ENCODE measurements at regions not wholly inside any gene's neighbourhood (a gene's known extent, or its start where the extent isn't known, plus 50 kb on each side); places are given as distances from the start of the nearest gene placed in this dataset.
A peak's percentile ranks its signal among the peaks of the same experiment; 100 is the strongest.

DNA sequence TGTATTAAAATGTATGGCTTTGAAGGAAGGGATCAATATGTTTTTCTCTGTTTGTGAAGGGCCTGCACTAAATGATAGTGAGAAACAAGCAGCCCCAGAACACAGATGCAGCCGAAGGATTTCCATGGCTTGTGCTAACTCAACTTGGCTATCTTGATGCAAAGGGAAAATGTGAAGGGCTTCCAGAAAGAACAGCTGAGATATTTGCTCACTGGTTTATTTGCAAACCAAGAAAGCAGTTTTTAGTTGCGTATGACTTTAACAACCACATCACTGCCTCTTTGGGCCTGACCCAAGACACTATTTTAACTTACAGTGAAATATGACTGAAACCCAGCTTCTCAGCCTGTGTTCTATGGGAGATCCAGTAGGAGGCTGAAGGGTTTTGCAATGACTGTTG lies 369.9 kb downstream of the SETD4 start:
- TF ChIP-seq ZNF19 (tag by site-specific recombination; IDR thresholded peaks at IDR 0.05; ENCODE audit: low read depth) (no peak), ZNF114 (tag by site-specific recombination; IDR thresholded peaks at IDR 0.05) (no peak), ZNF571 (tag by site-specific recombination; IDR thresholded peaks at IDR 0.05) (no peak), ZFP69B (tag by site-specific recombination; IDR thresholded peaks at IDR 0.05) (no peak)
- TF ChIP-seq, protein P1, sequence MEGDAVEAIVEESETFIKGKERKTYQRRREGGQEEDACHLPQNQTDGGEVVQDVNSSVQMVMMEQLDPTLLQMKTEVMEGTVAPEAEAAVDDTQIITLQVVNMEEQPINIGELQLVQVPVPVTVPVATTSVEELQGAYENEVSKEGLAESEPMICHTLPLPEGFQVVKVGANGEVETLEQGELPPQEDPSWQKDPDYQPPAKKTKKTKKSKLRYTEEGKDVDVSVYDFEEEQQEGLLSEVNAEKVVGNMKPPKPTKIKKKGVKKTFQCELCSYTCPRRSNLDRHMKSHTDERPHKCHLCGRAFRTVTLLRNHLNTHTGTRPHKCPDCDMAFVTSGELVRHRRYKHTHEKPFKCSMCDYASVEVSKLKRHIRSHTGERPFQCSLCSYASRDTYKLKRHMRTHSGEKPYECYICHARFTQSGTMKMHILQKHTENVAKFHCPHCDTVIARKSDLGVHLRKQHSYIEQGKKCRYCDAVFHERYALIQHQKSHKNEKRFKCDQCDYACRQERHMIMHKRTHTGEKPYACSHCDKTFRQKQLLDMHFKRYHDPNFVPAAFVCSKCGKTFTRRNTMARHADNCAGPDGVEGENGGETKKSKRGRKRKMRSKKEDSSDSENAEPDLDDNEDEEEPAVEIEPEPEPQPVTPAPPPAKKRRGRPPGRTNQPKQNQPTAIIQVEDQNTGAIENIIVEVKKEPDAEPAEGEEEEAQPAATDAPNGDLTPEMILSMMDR (tag by site-specific recombination; IDR thresholded peaks at IDR 0.05), result no peak
- TF ChIP-seq, protein P2, sequence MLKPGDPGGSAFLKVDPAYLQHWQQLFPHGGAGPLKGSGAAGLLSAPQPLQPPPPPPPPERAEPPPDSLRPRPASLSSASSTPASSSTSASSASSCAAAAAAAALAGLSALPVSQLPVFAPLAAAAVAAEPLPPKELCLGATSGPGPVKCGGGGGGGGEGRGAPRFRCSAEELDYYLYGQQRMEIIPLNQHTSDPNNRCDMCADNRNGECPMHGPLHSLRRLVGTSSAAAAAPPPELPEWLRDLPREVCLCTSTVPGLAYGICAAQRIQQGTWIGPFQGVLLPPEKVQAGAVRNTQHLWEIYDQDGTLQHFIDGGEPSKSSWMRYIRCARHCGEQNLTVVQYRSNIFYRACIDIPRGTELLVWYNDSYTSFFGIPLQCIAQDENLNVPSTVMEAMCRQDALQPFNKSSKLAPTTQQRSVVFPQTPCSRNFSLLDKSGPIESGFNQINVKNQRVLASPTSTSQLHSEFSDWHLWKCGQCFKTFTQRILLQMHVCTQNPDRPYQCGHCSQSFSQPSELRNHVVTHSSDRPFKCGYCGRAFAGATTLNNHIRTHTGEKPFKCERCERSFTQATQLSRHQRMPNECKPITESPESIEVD (tag by site-specific recombination; IDR thresholded peaks at IDR 0.05), result no peak
- ChIA-PET POLR2A (no interaction called here), CTCF (no interaction called here)
- H3K4me1 ChIP-seq (ENCODE audit: control insufficient read depth, insufficient read depth, low read length), result no peaks in the 10 kb centered on the region
- H3K9me3 ChIP-seq (ENCODE audit: control insufficient read depth, insufficient read depth, low read depth, low read length), result no peaks in the 10 kb centered on the region
- no peak overlapping the region for H3K4me3 ChIP-seq (ENCODE audit: low read depth, low read length)
- H3K36me3 ChIP-seq (ENCODE audit: control insufficient read depth in 2 of 2, insufficient read depth in 1 of 2, low read length in 2 of 2), result no peaks in the 10 kb centered on the region
- H3K27ac ChIP-seq (ENCODE audit: extremely low read depth, low read depth, low read length), result no peak overlapping the region

DNA sequence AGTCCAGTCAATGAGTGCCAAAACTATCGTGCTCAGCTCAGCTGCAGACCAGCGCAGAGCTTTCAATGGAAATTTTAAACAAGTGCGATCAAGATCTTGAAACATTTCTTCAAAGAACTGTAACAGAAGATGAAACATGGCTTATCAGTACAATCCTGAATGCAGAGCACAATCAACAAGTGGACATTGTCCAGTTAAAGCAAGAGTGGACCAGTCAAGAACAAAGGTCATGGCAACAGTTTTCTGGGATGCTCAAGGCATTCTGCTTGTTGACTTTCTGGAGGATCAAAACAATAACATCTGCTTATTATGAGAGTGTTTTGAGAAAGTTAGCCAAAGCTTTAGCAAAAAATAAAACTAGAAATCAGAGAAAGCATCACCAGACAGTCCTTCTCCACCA lies 374.2 kb downstream of the SETD4 start:
- no peaks in the 10 kb centered on the region for H3K4me1 ChIP-seq (ENCODE audit: control insufficient read depth, insufficient read depth, low read length)
- H3K27ac ChIP-seq (ENCODE audit: extremely low read depth, low read depth, low read length), result no peak overlapping the region
- no peak overlapping the region for H3K4me3 ChIP-seq (ENCODE audit: low read depth, low read length)
- H3K36me3 ChIP-seq (ENCODE audit: control insufficient read depth in 2 of 2, insufficient read depth in 1 of 2, low read length in 2 of 2), result no peaks in the 10 kb centered on the region
- TF ChIP-seq SCRT2 (tag by site-specific recombination; IDR thresholded peaks at IDR 0.05) (peak; percentile 65; the same call in 1 of the 2 replicates), ZNF514 (tag by site-specific recombination; IDR thresholded peaks at IDR 0.05) (no peak)
- TF ChIP-seq, protein P3, sequence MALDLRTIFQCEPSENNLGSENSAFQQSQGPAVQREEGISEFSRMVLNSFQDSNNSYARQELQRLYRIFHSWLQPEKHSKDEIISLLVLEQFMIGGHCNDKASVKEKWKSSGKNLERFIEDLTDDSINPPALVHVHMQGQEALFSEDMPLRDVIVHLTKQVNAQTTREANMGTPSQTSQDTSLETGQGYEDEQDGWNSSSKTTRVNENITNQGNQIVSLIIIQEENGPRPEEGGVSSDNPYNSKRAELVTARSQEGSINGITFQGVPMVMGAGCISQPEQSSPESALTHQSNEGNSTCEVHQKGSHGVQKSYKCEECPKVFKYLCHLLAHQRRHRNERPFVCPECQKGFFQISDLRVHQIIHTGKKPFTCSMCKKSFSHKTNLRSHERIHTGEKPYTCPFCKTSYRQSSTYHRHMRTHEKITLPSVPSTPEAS (tag by site-specific recombination; IDR thresholded peaks at IDR 0.05), result no peak
- CTCF ChIA-PET, result interaction anchor here (0.6 to 1.2 kb wide), 3 partner anchors 8 to 60 kb away, joined by 3 to 4 read pairs (median 3); no protein-coding TSS in a partner anchor
- POLR2A ChIA-PET, result no interaction called here
- no peaks in the 10 kb centered on the region for H3K9me3 ChIP-seq (ENCODE audit: control insufficient read depth, insufficient read depth, low read depth, low read length)

DNA sequence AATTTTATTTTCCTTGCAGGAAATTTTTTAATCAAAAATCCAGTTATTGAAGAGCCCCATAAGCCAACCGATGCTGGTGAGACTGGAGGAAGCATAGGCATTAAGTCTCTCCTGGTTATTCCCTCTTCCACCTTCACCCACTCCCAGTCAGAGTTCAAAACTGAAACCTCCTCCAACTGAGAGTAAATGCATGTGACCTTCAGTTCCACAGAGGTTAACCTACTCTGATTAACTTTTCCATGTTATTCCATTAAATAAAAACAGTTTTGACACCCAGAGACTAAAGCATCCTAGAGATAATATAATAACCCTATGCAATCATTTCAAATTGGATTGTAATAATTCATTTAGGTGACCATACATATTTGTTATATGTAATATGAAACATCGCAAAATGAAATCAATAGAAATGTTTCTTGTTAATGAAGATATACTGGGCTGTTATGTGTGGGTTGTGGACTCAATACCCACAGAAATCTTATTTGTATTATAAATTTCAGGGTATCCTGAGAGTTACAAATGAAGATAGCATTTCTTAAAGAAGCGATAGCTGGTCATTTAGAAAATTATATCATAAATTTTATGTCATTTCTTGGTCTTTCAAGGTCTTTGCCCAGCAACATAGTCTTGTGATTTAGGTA lies 376.5 kb downstream of the SETD4 start:
- H3K4me3 ChIP-seq (ENCODE audit: low read depth, low read length), result no peak overlapping the region
- H3K36me3 ChIP-seq (ENCODE audit: control insufficient read depth in 2 of 2, insufficient read depth in 1 of 2, low read length in 2 of 2), result no peaks in the 10 kb centered on the region
- ChIA-PET CTCF (no interaction called here), POLR2A (no interaction called here)
- H3K27ac ChIP-seq (ENCODE audit: extremely low read depth, low read depth, low read length), result no peak overlapping the region
- H3K9me3 ChIP-seq (ENCODE audit: control insufficient read depth, insufficient read depth, low read depth, low read length), result no peaks in the 10 kb centered on the region
- no peak for TF ChIP-seq REPIN1 (tag by site-specific recombination; IDR thresholded peaks at IDR 0.05; ENCODE audit: low read depth)
- no peak for TF ChIP-seq MEIS1 (CRISPR knock-in tag; IDR thresholded peaks at IDR 0.05; ENCODE audit: borderline replicate concordance)
- no peaks in the 10 kb centered on the region for H3K4me1 ChIP-seq (ENCODE audit: control insufficient read depth, insufficient read depth, low read length)

DNA sequence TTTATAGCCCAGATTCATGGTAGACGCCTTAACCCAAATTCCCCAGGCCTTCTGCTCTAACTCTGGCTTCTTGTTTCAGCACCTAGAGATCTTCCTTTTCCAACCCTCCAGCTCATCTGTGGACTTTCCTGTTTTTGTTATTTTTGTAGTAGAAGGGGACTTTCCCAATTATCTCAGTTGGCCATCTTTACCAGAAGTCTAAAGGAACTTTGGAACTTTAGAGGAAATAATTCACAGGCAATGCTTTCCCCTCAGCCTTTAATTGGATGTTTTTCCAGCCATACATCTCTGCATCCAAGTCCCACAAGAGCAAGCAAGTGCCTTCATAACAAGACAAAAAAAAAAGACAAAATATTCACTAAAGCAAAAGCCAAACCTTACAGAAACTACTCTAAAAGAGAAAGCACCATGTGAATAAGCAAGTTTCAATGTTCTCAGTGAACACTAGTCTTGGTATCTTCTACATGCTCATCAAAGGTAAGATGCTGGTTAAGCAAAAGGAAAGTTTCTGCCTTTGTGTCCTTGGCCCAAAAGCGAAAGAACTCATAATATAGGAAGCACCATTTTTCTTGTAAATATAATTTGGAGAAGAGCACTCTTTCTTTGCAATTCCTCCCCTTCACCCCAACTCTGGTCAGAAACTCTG lies 377.3 kb downstream of the SETD4 start:
- POLR2A ChIA-PET, result no interaction called here
- TF ChIP-seq ZBTB20 (tag by site-specific recombination; IDR thresholded peaks at IDR 0.05), result no peak
- TF ChIP-seq, protein P4, sequence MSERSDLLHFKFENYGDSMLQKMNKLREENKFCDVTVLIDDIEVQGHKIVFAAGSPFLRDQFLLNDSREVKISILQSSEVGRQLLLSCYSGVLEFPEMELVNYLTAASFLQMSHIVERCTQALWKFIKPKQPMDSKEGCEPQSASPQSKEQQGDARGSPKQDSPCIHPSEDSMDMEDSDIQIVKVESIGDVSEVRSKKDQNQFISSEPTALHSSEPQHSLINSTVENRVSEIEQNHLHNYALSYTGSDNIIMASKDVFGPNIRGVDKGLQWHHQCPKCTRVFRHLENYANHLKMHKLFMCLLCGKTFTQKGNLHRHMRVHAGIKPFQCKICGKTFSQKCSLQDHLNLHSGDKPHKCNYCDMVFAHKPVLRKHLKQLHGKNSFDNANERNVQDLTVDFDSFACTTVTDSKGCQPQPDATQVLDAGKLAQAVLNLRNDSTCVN (tag by site-specific recombination; optimal IDR thresholded peaks at IDR 0.05), result no peak
- no peak for TF ChIP-seq ZIC2 (tag by site-specific recombination; IDR thresholded peaks at IDR 0.05)
- TF ChIP-seq, protein P5, sequence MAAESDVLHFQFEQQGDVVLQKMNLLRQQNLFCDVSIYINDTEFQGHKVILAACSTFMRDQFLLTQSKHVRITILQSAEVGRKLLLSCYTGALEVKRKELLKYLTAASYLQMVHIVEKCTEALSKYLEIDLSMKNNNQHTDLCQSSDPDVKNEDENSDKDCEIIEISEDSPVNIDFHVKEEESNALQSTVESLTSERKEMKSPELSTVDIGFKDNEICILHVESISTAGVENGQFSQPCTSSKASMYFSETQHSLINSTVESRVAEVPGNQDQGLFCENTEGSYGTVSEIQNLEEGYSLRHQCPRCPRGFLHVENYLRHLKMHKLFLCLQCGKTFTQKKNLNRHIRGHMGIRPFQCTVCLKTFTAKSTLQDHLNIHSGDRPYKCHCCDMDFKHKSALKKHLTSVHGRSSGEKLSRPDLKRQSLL (tag by site-specific recombination; IDR thresholded peaks at IDR 0.05), result no peak
- no peak for TF ChIP-seq ZNF214 (tag by site-specific recombination; IDR thresholded peaks at IDR 0.05; ENCODE audit: borderline replicate concordance)
- no peaks in the 10 kb centered on the region for H3K36me3 ChIP-seq (ENCODE audit: control insufficient read depth in 2 of 2, insufficient read depth in 1 of 2, low read length in 2 of 2)
- CTCF ChIA-PET, result interaction anchor here (0.5 kb wide), 1 partner anchor 1010 kb away, joined by 3 read pairs; no protein-coding TSS in a partner anchor
- H3K27ac ChIP-seq (ENCODE audit: extremely low read depth, low read depth, low read length), result no peak overlapping the region
- no peak overlapping the region for H3K4me3 ChIP-seq (ENCODE audit: low read depth, low read length)
- no peaks in the 10 kb centered on the region for H3K9me3 ChIP-seq (ENCODE audit: control insufficient read depth, insufficient read depth, low read depth, low read length)
- H3K4me1 ChIP-seq (ENCODE audit: control insufficient read depth, insufficient read depth, low read length), result no peaks in the 10 kb centered on the region

Measured in HEK293 (cell line).